GM11168 (cell line): ENCODE measurements at regions not wholly inside any gene's neighbourhood (a gene's known extent, or its start where the extent isn't known, plus 50 kb on each side); places are given as distances from the start of the nearest gene placed in this dataset.
"Not testable (repeated sequence)": the region's sequence is repeated elsewhere in the genome, so short reads cannot be mapped to it uniquely, and the experiment has no call there.

Experiments
- in situ Hi-C: fragments of 300-500 bp; cut with MboI; formaldehyde crosslinking; loops from one replicate; pipeline ENCODE4 v1.12.0; 2022; ENCODE audit warnings: low sequenced_read_pairs; ENCODE audit not compliant: unreplicated experiment

DNA sequence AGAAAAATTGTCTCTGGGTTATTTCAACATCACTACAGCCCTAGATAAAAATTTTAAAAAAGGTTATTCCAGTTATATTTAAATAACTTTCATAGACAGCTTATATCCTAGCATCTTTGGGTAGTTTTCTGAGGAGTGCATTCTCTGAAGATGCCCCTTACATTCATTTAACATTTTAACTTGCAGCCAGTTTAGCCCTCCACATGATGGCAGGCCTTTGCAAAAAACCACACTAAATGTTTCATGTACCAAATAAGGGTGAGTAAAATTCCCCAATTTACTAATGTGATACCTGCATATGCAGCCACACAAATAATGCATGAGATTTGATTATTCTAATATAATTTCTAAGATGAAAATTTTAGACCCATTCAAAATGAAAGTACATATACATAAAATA lies 108.4 kb upstream of the ZWINT start:
- in situ Hi-C loops: no loop called here

DNA sequence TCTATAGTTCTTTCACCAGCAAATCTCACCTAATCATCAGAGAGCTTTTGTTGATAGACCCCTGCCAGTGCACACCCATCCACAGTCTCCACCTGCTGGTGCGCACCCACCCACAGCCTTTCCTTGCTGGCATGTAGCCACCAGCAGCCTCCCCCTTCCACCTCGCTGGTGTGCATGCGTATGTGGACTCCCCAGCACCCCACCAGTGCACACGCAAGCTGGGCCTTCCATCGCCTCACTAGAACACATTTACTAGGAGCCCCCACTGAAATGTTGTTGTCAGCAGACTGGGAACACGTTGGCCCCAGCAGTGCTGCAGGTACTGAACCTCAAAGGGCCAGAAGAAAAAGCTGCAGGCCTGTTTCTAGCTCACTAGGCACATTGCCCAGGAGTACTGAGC lies 104.9 kb upstream of the ZWINT start:
- in situ Hi-C loops: no loop called here

DNA sequence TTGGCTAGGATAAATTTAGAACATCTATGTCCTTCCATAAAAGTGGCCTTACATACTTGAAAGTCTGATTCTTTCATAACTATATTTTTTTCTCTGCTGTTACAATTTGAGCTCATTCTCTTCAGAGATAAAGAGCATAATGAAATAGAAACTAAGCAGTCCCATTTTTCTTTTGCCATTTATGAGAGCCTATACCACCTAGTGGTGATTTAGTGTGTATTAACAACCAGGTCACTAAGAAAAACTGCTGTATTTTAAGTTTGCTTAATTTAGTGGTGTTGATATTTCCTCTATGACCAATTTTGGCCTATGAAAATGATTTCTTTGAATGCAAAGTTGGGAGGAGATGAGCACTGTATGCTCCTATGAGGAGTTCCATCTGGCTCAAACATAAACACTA lies 88.7 kb upstream of the ZWINT start:
- in situ Hi-C loops: no loop called here

DNA sequence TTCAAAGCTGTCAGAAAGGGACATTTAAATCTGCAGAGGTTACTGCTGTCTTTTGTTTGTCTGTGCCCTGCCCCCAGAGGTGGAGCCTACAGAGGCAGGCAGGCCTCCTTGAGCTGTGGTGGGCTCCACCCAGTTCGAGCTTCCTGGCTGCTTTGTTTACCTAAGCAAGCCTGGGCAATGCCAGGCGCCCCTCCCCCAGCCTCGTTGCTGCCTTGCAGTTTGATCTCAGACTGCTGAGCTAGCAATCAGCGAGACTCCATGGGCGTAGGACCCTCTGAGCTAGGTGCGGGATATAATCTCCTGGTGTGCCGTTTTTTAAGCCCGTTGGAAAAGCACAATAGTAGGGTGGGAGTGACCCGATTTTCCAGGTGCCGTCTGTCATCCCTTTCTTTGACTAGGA lies 86.6 kb upstream of the ZWINT start:
- in situ Hi-C loops: not testable (repeated sequence)

DNA sequence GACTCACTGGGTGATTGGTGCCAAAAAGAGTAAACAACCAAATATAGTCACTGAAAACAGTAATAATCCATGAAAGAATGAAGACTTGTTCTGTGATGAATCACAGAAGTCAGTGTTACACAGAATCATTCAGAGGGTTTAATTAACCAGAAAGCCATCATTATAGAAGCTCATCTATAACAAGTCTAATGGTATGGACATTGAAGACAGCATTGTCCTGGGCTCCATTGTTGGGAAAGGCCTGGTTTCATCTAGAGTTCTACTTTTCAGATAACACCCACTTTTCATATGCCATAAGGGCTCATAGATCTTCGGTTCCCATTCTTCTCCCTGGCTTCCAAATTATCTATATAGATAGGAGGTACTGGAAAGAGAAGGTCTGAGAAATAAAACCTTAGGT lies 80.3 kb upstream of the ZWINT start:
- in situ Hi-C loops: not testable (repeated sequence)
